22Rv1 (cell line): ENCODE measurements at regions not wholly inside any gene's neighbourhood (a gene's known extent, or its start where the extent isn't known, plus 50 kb on each side); places are given as distances from the start of the nearest gene placed in this dataset.

Experiments used
- H3K27ac ChIP-seq: fragments of 450-650 bp; 2 replicates; pipeline ENCODE4 v1.5.1; 2017
- ZFX ChIP-seq: fragments of 450-650 bp; IDR thresholded peaks from 2 replicates; pipeline ENCODE4 v1.6.1; 2017; ENCODE audit warnings: antibody characterized with exemption, borderline replicate concordance
- TF ChIP-seq, protein P1 (sequence below): fragments of 450-650 bp; IDR thresholded peaks from 2 replicates; pipeline ENCODE4 v1.5.1; 2017; ENCODE audit warnings: mild to moderate bottlenecking

DNA sequence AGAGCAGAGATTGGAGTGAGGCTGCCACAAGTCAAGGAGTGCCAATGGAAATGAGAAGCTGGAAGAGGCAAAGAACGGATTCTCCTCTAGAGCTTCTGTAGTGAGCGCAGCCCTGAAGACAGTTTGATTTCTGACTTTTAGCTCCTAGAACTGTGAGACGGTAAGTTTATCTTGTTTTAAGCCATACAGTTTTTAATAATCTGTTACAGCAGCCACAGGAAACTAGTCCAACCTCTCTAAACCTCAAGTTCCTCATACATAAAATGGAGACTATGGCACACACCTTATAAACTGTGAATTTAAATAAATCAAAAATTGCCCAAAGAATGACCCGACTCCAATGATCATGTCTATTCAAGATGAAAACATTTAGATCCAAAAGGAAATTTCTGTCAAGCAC lies 596.5 kb downstream of the BCL11A start:
- TF ChIP-seq, protein P1, sequence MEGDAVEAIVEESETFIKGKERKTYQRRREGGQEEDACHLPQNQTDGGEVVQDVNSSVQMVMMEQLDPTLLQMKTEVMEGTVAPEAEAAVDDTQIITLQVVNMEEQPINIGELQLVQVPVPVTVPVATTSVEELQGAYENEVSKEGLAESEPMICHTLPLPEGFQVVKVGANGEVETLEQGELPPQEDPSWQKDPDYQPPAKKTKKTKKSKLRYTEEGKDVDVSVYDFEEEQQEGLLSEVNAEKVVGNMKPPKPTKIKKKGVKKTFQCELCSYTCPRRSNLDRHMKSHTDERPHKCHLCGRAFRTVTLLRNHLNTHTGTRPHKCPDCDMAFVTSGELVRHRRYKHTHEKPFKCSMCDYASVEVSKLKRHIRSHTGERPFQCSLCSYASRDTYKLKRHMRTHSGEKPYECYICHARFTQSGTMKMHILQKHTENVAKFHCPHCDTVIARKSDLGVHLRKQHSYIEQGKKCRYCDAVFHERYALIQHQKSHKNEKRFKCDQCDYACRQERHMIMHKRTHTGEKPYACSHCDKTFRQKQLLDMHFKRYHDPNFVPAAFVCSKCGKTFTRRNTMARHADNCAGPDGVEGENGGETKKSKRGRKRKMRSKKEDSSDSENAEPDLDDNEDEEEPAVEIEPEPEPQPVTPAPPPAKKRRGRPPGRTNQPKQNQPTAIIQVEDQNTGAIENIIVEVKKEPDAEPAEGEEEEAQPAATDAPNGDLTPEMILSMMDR, result no peak
- no peak for TF ChIP-seq ZFX

DNA sequence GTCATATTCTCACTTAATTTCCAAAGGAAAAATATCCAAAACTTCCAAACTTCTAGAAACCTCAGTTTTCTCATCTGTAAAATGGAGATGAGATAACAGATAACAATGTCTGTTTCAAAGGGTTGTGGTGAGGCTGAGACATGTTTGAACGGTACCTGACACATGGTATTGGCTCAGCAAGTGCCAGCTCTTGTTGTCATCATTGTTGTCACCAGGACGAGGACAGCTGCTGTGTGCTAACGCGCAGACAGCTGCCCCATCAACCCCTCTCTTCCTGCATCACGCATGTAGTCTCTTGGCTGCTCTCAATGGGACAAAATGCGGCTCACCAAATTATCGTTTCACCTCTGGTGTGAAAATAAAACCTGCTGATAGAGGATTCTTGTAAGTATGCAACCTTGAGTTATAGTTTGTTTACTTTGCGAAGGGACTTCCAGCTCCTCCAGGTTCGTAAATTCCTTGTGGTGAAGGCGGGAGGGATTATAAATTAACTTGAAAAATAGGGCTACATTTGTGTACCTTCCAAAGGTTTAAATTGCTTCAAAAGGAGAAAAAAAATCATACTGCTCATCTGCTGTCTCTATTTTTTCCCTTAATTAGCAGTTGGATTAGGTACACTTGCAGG lies 605.4 kb downstream of the BCL11A start:
- no peak overlapping the region for H3K27ac ChIP-seq
- no peak for TF ChIP-seq ZFX
- TF ChIP-seq, protein P1, result no peak

More for the DNA sequence above, 596.5 kb downstream of the BCL11A start:
- no peak overlapping the region for H3K27ac ChIP-seq

DNA sequence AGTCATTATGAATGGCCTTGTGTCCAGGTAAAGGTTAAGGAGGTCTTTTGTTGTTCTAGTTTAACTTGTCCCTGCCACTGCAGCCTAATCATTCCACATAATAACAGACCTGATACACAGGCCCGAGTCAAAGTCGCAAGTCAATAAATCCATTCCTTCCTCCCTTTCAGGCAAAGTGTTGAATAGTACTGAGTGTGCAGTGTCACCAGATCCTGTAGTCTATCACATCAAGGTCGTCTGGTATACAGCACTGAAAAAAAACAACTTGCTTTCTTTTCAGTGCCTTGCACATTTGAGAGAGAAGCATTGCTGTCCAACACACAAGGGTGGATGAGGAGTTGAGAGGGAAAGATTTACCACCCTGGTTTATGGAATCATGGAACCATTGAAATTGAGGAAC lies 606.2 kb downstream of the BCL11A start:
- no peak for TF ChIP-seq ZFX
- TF ChIP-seq, protein P1, result no peak

DNA sequence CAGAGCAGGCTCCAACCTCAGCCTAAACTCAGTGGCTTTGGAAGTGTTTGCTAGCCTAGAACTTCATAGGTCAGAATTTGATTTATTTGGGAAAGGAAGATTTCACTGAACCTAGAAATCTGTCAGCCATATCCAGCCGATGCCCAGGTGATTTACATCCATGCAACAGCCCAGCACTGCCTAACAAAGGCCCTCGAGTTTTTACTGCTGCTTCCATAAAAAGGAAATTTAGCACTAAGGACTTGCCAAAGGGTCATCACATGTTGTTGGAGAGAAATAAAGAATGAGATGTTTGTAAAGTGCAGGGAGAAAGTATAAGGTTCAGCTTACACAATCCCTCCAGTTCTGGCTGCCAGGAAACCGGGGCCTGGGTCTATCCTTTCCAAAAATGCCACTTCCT lies 614.2 kb downstream of the BCL11A start:
- no peak overlapping the region for H3K27ac ChIP-seq
- TF ChIP-seq ZFX, result no peak

More for the DNA sequence above, 606.2 kb downstream of the BCL11A start:
- no peak overlapping the region for H3K27ac ChIP-seq

DNA sequence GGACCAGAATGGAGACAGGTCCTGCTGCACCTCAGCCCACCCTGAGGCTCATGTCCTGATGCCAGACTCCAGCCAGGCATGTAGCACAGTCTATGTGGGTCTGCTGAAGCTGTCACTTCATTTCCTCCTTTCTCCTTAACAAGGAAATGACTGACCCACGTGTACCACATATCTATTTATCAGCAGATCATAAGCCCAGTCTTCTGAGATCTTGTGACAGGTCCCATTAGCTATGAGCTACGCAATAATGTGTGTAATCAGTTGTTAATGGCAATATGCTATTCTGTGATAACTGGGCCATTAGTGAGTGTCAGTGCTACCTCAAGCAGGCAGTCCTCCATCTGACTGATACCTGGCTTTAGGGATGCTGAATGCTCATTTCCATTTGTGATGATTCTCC lies 615.3 kb downstream of the BCL11A start:
- TF ChIP-seq ZFX, result no peak
- TF ChIP-seq, protein P1, result no peak

DNA sequence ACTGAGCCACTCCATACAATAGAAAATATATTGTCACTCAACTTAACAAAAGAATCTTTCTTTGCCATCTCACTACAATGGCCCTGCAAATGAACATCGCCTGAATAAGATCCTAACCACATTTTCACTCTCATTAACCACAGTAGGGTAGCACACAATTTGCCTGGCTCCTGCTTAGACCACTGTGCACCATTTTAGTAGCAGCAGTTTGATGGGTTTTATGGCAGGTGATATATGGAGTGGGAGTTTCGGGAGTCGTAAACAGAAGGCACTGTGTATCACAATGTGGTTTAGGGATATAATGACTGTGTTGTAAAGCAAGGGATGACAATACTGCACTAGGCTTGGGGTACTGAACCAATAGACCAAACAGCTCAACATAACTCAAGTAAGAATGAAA lies 617.4 kb downstream of the BCL11A start:
- TF ChIP-seq, protein P1, result no peak
- TF ChIP-seq ZFX, result no peak
- no peak overlapping the region for H3K27ac ChIP-seq

More for the DNA sequence above, 615.3 kb downstream of the BCL11A start:
- H3K27ac ChIP-seq, result no peak overlapping the region

DNA sequence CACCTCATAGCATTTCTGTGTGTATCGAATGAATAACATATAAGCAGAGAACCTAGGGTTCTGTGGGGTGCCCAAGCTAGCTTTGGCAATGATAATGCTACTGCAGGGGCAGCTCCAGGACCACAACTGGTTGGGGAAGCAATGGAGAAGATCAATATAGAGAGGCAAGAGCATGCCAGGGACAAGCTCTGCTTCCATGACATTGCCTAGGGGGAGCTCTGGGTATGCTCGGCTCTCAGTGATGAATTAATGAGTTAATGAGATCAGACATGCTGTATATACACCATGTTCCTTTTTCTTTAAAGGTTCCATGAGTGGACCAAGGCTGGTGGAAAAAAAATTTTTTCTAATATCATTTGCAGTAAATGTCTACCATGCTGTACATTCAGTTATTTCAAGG lies 618.4 kb downstream of the BCL11A start:
- TF ChIP-seq, protein P1, result peak; percentile 15
- no peak for TF ChIP-seq ZFX
- H3K27ac ChIP-seq, result no peak overlapping the region

DNA sequence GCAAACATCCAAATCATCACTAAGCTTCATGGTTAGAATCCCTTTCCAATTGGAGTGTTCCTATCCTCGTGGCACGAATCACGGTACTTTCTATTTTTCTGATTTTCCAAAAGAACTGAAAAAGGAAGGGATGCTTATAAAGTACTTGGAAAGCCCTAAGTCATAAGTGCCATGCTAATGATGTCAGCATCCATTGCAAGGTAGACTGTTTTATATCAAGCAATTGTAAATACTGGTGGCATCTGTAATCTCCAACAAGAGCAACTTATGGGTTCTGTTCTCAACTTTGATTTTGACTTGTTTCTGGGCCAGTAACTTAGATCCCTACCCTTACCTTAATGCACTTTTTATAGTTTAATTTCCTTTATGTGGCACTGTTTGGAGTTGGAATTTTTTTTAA lies 619.5 kb downstream of the BCL11A start:
- H3K27ac ChIP-seq, result no peak overlapping the region
- TF ChIP-seq, protein P1, result no peak
